ENCODE measurements at regions not wholly inside any gene's neighbourhood (a gene's known extent, or its start where the extent isn't known, plus 50 kb on each side); places are given as distances from the start of the nearest gene placed in this dataset.

- Histone ChIP-seq H3K4me1 (no peaks in the 10 kb centered on the region), H3K27ac (no peak overlapping the region), H3K4me3 (no peak overlapping the region), H3K9me3 (no peaks in the 10 kb centered on the region), H3K36me3 (no peaks in the 10 kb centered on the region), H3K27me3 (no peaks in the 10 kb centered on the region)
- intact Hi-C loops (cut with DNase I) = no loop called here
- TF ChIP-seq POLR2A (IDR thresholded peaks at IDR 0.05) = no peak
- no peak for TF ChIP-seq CTCF (IDR thresholded peaks at IDR 0.05)
- WGBS (ENCODE audit: insufficient coverage, low coverage, low lambda C conversion rate, missing lambda C conversion rate) = 60% methylated on average over 2 of the region's 2 CpGs
- ATAC-seq (no peak), DNase-seq (no peak)
Measured at GRCh38 chr10:125553091-125553490, 129.9 kb downstream of the TEX36 start.

GRCh38 chr10:125551247-125551646, 131.7 kb downstream of the TEX36 start:
- no peaks in the 10 kb centered on the region for H3K36me3 ChIP-seq
- H3K27me3 ChIP-seq = no peaks in the 10 kb centered on the region
- no peak overlapping the region for H3K4me3 ChIP-seq
- no peaks in the 10 kb centered on the region for H3K4me1 ChIP-seq
- intact Hi-C loops (cut with DNase I) = no loop called here
- H3K9me3 ChIP-seq = no peaks in the 10 kb centered on the region
- ATAC-seq (no peak), DNase-seq (no peak)
- 55% methylated on average over 4 of the region's 4 CpGs for WGBS (ENCODE audit: insufficient coverage, low coverage, low lambda C conversion rate, missing lambda C conversion rate)
- TF ChIP-seq POLR2A (IDR thresholded peaks at IDR 0.05) = no peak
- no peak for TF ChIP-seq CTCF (IDR thresholded peaks at IDR 0.05)
- H3K27ac ChIP-seq = no peak overlapping the region

- no peak for DNase-seq
- H3K4me3 ChIP-seq = no peak overlapping the region
- 66% methylated on average over 3 of the region's 3 CpGs for WGBS (ENCODE audit: insufficient coverage, low coverage, low lambda C conversion rate, missing lambda C conversion rate)
- no peaks in the 10 kb centered on the region for H3K4me1 ChIP-seq
- H3K36me3 ChIP-seq = no peaks in the 10 kb centered on the region
- H3K9me3 ChIP-seq = no peaks in the 10 kb centered on the region
- intact Hi-C loops (cut with DNase I) = no loop called here
- TF ChIP-seq CTCF (IDR thresholded peaks at IDR 0.05) (no peak), POLR2A (IDR thresholded peaks at IDR 0.05) (no peak)
- no peaks in the 10 kb centered on the region for H3K27me3 ChIP-seq
- ATAC-seq = no peak
- H3K27ac ChIP-seq = no peak overlapping the region
Measured at GRCh38 chr10:125550362-125550761, 132.6 kb downstream of the TEX36 start.

- Histone ChIP-seq H3K4me3 (no peak overlapping the region), H3K27me3 (no peaks in the 10 kb centered on the region), H3K4me1 (no peaks in the 10 kb centered on the region), H3K9me3 (no peaks in the 10 kb centered on the region), H3K36me3 (no peaks in the 10 kb centered on the region), H3K27ac (no peak overlapping the region)
- TF ChIP-seq CTCF (IDR thresholded peaks at IDR 0.05) = no peak
- no peak for TF ChIP-seq POLR2A (IDR thresholded peaks at IDR 0.05)
- DNase-seq (no peak), ATAC-seq (no peak)
- WGBS (ENCODE audit: insufficient coverage, low coverage, low lambda C conversion rate, missing lambda C conversion rate) = 53% methylated on average over 4 of the region's 7 CpGs
- intact Hi-C loops (cut with DNase I) = no loop called here
Measured at GRCh38 chr10:125549653-125550052, 133.3 kb downstream of the TEX36 start.

- 41% methylated on average over 2 of the region's 7 CpGs for WGBS (ENCODE audit: insufficient coverage, low coverage, low lambda C conversion rate, missing lambda C conversion rate)
- no peaks in the 10 kb centered on the region for H3K9me3 ChIP-seq
- no peak overlapping the region for H3K4me3 ChIP-seq
- DNase-seq (no peak), ATAC-seq (no peak)
- intact Hi-C loops (cut with DNase I) = no loop called here
- H3K4me1 ChIP-seq = no peaks in the 10 kb centered on the region
- no peak overlapping the region for H3K27ac ChIP-seq
- no peaks in the 10 kb centered on the region for H3K27me3 ChIP-seq
- no peaks in the 10 kb centered on the region for H3K36me3 ChIP-seq
- TF ChIP-seq POLR2A (IDR thresholded peaks at IDR 0.05) = no peak
- TF ChIP-seq CTCF (IDR thresholded peaks at IDR 0.05) = no peak
Measured at GRCh38 chr10:125548878-125549277, 134.1 kb downstream of the TEX36 start.

All from right lobe of liver (tissue), 6 donors.